NCI-H1694 treated with DMSO at 0.1 percent for 48 hours (cell line): ENCODE measurements at regions not wholly inside any gene's neighbourhood (a gene's known extent, or its start where the extent isn't known, plus 50 kb on each side); places are given as distances from the start of the nearest gene placed in this dataset.
"Not testable (repeated sequence)": the region's sequence is repeated elsewhere in the genome, so short reads cannot be mapped to it uniquely, and the experiment has no call there.

Source experiments
- DNase-seq: peaks from one replicate; lab custom pipeline; 2025; lab: John Stamatoyannopoulos, UW

GRCh38 chr7:109637428-109637990 is 1067.8 kb downstream of the DNAJB9 start:
- no peak for DNase-seq

- DNase-seq: no peak
These were observed 1068.6 kb downstream of the DNAJB9 start for GRCh38 chr7:109638321-109638720.

GRCh38 chr7:109639561-109639960 is 1069.9 kb downstream of the DNAJB9 start:
- no peak for DNase-seq

- DNase-seq: no peak
These were observed 1071.8 kb downstream of the DNAJB9 start for GRCh38 chr7:109641445-109641844.

GRCh38 chr7:109646124-109646523 is 1076.5 kb downstream of the DNAJB9 start:
- DNase-seq: no peak

- not testable (repeated sequence) for DNase-seq
These were observed 1076.9 kb downstream of the DNAJB9 start for GRCh38 chr7:109646594-109646993.

GRCh38 chr7:109647263-109647662 is 1077.6 kb downstream of the DNAJB9 start:
- not testable (repeated sequence) for DNase-seq

GRCh38 chr7:109659261-109659660 is 1089.6 kb downstream of the DNAJB9 start:
- DNase-seq: no peak

GRCh38 chr7:109660401-109660800 is 1090.7 kb downstream of the DNAJB9 start:
- no peak for DNase-seq

GRCh38 chr7:109663806-109664205 is 1094.1 kb downstream of the DNAJB9 start:
- DNase-seq: peak; percentile 33

- DNase-seq: not testable (repeated sequence)
These were observed 1117.6 kb downstream of the DNAJB9 start for GRCh38 chr7:109687269-109687668.

GRCh38 chr7:109692613-109693012 is 1122.9 kb downstream of the DNAJB9 start:
- DNase-seq: not testable (repeated sequence)

GRCh38 chr7:109694149-109695071 is 1124.7 kb downstream of the DNAJB9 start:
- no peak for DNase-seq

- DNase-seq: no peak
These were observed 1125.7 kb downstream of the DNAJB9 start for GRCh38 chr7:109695419-109695818.

GRCh38 chr7:109696723-109697122 is 1127.0 kb downstream of the DNAJB9 start:
- DNase-seq: no peak

- DNase-seq: no peak
These were observed 1130.0 kb downstream of the DNAJB9 start for GRCh38 chr7:109699661-109700060.

- peak; percentile 53 for DNase-seq
These were observed 1143.7 kb downstream of the DNAJB9 start for GRCh38 chr7:109713366-109713765.

GRCh38 chr7:109719359-109719758 is 1149.7 kb downstream of the DNAJB9 start:
- DNase-seq: not testable (repeated sequence)

- DNase-seq: no peak
These were observed 1164.9 kb downstream of the DNAJB9 start for GRCh38 chr7:109734601-109735000.

- DNase-seq: no peak
These were observed 1166.2 kb downstream of the DNAJB9 start for GRCh38 chr7:109735881-109736280.

GRCh38 chr7:109745677-109746410 is 1176.2 kb downstream of the DNAJB9 start:
- no peak for DNase-seq

- DNase-seq: no peak
These were observed 1181.6 kb downstream of the DNAJB9 start for GRCh38 chr7:109751241-109751640.

GRCh38 chr7:109752068-109752467 is 1182.4 kb downstream of the DNAJB9 start:
- no peak for DNase-seq
